ENCODE measurements at regions not wholly inside any gene's neighbourhood (a gene's known extent, or its start where the extent isn't known, plus 50 kb on each side); places are given as distances from the start of the nearest gene placed in this dataset.
"Not testable (repeated sequence)": the region's sequence is repeated elsewhere in the genome, so short reads cannot be mapped to it uniquely, and the experiment has no call there.

DNA sequence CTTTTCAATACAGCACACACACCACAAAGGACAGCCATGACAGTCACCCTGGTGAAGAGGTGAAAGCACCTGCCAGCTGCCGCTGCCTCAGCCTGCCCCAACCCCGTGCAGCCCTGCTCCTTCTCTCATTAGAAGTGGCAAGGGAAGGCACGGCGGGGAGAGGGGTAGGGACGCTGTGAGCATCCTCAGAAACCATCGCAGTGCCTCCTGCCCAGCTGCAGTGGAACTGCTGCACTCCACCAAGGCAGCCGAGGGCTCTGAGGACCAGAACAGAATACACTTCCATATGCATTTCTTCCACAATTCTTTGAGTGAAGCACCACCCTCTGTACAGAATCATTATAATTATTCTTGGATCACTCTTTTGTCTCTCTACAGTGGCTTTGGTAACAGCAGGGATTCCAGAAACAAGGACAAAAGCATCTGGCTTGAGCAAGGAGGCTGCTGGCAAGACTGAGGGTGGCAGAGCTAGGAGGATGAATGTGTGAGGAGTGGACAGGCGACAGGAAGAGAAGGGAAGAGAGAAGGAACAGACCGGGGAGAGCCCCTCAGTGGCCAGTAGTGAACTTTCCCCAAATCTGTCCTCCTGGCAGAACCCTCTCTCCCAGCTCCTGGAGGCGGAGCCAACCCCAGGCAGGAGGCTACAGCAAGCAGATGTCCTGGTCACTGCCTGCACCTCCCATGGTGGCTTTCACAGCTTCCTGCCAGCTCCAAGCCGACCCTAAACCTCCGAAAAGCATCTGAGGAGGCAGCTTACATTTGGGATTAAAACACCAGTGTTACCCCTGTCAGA is 73.2 kb downstream of the MTNR1A start:
- no peak for DNase-seq (ENCODE audit: low spot score)

DNA sequence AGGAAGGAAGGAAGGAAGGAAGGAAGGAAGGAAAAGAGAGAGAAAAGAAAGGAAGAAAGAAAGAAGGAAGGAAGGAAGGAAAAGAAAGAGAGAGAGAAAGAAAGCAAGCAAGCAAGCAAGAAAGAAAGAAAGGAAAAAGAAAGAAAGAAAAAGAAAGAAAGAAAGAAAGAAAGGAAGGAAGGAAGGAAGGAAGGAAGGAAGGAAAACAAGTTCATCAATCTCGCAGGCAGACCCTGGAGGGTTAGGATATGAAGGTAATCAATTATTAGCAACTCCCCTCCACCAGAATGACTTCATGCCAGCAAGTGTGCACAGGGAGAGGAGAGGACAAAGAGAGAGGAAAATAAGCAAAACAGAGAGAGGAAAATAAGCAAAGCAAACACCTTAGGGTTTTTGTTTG is 80.2 kb downstream of the MTNR1A start:
- no peak for DNase-seq (ENCODE audit: low spot score)

DNA sequence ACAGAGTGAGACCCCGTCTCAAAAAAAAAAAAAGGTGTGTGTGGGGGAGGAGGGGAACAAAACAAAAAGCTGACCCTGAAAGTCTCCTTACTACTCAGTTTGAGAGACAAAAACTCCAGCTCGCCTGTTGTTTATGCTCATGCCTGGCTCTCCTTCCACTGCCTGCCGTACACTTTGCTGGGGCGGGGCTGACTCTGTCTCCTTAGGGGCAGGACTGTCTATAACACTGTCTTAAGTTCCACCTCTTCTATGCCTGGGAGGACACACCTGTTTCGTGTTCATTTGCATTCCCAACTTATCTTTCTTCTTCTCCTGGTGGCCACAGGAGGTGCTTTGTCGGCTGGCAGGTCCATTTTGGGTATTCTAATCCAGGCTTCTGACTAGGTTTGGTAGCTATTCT is 81.4 kb downstream of the MTNR1A start:
- no peak for DNase-seq (ENCODE audit: low spot score)

DNA sequence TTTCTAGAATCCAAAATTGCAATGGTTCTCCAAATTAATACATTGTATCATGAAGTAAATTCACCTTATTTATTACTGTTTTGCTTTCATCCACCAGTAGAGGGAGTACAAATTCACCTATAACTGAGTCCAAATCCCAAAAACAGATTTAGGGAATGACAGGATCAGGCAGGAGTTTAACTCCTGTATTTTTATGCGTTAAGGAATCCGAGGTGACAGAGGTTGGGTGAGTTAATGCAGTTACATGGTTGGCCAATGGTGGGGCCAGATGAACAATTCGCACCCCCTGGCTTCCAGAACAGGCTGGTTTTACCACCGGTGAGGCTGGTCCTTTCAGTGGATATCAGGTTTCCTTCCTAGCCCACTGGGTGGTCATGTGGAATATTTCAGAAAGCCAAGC is 82.4 kb downstream of the MTNR1A start:
- DNase-seq (ENCODE audit: low spot score): peak; percentile 37

DNA sequence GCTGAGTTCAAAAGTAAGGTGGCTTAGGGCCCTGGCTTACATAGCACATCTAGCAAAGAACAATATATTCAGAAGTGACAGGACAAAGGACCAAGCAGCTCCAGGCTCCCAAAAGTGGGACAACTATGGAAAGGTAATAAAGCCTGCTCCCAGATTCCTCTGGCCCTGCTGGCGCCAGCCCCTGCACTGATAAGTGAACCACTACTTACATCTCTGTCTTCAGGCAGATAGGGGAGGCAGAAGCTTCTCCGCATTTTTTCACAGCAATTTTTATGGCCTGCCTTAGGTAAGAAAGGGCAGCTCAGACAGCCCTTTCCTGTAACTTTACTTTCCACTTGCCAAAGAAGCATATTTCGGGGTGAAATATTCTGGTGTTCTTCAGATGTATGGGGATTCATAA is 83.9 kb downstream of the MTNR1A start:
- DNase-seq (ENCODE audit: low spot score): no peak

DNA sequence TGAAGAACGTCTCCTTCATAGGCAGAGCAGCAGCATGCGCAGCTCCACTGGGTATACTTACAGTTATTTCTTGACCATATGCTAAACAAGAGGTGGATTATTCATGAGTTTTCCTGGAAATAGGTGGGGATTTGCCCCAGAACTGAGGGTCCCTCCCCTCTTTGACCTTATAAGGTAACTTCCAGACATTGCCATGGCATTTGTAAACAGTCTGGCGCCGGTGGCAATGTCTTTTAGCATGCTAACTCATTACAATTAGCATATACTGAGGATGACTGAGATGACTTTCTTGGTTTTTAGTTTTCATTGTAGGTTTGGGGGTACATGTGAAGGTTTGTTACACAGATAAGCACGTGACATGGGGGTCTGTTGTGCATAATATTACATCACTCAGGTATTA is 97.3 kb downstream of the MTNR1A start:
- DNase-seq (ENCODE audit: low spot score): no peak

DNA sequence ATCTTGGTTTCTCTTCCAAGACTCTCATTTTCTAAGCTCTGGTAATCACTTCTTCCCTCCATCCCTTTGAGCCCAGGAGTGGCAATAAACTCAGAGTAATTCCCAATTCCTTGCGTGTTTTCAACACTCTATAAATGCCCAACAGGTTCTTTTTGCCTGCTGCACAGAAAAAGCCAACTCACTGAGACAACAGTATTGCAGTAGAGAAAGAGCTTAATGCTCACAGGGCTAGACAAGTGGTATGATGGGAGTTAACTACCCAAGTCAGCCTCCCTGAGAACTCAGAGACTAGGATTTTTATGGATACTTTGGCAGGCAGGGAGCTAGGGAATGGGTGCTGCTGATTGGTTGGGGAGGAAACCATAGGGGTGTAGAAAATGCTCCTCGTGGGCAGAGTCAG is 103.4 kb downstream of the MTNR1A start:
- no peak for DNase-seq (ENCODE audit: low spot score)

DNA sequence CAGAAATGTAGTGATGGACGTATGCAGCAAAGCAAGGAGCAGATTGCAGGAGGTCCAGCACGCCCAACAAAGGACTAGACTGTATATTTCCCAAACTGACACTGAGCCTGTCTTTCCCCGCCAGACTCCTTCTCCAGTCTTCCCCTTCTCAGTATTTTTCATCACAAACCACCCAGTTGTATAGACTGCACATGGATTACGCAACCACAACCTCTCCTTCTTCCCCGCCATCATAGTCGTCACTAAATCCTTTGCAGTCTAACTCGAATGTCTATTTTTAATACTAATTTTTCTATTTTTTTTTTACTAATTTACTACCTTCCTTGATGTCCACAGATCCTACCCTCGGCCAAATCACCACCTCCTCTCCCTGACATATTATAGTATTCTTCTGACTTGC is 105.4 kb downstream of the MTNR1A start:
- DNase-seq (ENCODE audit: low spot score): no peak

DNA sequence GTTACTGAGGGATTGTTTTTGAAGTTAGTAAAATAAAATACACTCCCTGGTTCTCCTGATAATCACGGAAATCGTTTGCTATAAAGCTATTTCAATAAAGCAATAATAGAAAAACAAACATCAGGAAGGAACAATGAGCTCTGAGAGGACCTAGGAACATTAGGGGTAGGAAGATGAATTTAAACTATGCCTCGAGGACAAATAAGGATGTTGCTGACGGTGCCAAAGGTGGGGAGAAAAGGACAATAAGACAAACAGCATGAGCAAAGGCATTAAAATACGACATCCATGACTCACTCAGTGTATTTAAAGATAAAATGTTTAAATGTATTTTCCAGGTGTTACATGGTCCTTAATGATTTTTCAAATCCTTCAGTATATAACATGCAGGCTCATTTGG is 110.3 kb downstream of the MTNR1A start:
- DNase-seq (ENCODE audit: low spot score): no peak

DNA sequence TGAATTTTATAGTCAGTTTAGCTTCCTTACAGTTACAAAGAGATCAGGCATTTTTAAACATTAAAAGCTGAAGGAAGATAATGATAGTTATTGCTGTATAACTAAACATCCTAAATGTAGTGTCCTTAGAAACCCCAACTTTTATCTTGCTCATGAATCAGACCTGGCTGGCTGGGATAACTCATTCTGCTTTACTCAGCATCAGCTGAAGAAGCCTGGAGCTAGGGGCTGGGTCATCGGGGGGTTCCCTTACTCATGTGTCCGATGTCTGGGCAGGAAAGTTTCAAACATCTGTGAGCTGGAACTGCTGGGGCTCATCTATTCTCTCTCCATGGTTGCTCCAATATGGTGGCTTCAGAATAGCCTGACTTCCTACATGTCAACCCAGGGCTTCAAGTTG is 113.9 kb downstream of the MTNR1A start:
- DNase-seq (ENCODE audit: low spot score): no peak

DNA sequence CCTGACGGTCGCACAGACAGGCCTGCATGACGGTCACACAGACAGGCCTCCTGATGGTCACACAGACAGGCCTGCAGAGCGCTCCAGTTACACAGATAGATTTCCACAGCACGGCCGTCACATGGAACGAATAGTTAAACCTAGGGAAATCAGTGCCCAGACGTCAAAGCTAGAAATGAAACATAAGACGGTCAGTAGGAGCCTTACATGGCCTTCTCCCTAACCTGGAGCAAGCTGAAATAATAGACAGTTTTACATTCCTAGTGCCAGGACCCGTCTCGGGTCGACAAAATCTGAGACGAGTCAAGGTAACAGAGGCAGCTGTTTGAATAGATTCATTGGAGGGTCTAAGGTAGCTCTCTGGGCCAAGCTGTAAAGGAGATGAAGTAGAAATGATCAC is 126.9 kb downstream of the MTNR1A start:
- DNase-seq (ENCODE audit: low spot score): no peak

DNA sequence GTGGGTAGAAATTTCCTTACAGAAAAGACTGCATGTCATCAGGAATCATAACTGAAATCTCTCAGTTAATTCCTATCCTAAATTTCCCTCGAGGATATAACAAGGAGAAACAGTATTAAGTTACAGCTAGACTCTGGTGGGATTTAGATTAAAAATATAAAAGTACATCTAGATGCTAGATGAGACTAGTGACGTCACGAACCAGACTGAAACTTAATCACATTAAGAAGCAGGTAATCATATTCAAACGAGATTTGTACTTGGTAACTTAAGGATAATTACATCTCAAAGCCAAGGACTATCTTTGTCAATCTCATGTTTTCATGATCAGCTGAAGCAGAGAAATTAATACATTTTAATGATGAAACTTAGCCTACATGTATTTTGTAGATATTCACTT is 130.6 kb downstream of the MTNR1A start:
- no peak for DNase-seq (ENCODE audit: low spot score)

DNA sequence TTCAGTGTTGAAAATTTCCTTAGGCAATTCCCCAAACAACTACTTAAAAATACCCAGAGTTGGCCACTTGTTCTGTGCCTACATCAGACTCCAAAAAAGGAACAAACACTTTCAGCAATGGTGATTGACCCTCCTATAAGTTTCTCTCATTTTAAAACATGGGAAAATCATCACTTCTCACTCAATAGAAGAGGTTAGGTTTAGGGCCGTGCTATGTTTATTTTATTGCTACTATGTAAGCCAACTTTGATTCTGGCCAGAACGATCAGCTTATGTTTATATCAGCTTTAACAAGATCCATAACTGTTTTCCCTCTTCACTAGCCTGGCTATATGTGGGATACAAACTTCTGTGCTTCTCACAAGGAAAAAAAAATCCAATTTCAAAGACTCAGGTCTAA is 133.1 kb downstream of the MTNR1A start:
- no peak for DNase-seq (ENCODE audit: low spot score)

DNA sequence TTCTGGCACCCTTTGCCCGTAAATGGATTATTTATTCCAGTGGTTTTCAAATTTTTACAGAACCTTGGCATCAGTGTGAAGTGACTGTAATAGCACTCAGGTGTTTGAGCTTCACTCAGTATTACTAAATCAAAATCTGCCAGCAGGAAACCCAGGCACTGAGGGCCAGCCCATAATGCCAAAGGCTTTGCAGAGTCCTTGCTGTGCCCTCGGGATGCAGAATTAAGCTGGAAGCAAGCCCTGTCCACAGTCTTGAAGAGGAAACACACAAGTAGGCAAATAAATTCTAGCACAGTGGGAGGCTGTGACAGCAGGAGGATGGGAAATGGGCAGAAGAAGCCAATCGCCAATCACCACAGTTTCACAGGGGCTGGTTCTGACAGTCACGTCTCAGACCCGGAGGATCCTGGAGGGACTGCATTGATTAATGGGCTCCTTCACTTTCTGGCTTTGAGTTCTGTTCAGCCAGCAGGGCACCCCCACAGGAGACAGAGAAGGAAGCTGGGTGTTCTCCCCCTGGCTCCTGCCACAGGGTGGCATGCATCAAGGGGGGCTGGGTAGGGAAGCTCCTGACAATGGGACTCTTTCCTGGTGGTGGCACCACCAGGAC is 138.8 kb downstream of the MTNR1A start:
- no peak for DNase-seq (ENCODE audit: low spot score)

DNA sequence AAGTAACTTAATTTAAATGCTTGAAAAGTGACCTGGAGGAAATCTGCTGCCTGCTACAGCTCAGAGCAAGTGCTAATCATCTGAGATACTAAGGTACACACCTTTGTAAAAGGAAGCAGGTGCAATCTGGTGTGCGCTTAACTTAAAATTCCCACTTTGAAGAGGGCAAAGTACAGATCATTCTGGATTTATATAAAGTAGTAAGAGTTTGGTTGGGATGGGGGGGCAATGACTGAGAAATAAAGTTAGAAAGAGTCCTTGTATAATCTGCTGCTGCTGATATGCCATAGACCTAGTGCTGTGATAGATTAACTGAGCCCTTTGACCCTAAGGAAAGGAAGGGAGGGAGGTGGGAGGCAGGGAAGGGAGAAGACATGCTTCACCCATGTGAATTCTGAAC is 141.0 kb downstream of the MTNR1A start:
- no peak for DNase-seq (ENCODE audit: low spot score)

DNA sequence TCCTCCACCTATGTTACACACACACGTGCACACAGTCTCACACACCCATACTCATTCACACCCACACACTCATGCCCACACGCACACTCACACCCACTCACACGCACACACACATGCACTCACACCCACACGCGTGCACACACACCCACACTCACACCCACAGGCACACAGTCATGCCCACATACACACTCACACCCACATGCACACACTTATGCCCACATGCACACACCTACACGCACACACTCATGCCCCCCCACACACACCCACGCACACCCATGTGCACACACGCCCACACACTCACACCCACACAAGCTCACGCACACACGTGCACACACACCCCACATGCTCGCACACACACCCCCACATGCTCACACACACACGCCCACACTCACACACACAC is 140.0 kb downstream of the F11 start:
- DNase-seq (ENCODE audit: low spot score): no peak

DNA sequence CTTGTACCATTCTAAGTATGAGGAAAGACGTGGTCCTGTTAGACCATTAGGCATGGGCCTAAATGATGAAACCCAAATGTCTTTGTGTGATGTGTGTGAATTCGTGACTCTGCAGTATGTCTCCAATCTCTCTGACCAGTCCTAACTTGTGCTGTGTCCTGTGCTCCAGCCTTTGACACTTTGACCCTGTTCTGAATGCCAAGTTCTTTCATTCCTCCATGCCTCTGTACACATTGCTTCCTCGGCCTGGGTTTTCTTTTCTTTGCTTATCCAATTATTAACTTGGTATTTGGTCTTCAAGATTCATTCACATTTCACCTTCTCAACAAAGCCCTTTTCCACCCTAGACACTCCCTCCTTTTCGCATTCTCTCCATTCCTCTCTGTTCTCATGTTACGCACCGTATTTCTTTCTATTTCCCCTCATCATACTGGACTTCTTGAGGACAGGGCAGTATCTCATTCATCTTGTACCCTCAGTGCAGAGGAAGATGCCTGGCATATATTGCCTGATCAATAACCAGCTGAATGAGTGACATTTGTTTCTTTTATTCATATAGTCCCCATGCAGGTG is 138.7 kb downstream of the F11 start:
- no peak for DNase-seq (ENCODE audit: low spot score)

DNA sequence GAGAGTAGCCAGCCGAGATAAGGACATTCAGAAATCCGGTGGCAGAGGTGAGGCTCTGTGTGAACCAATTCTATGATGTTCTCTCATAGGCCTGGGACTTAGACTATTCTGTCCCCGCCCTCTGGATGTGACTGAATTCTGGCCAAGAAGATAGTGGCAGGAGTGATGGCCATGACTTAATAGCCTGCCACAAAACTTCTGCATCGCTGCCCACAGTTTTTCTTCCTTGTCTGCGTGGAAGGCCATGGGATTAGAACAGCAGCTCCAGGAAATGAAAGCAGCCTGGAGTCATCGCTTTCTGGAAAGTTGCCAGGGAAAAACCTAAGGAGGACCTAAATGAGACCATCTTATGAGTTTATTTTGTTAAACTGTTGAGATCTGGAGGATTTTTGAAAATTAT is 134.7 kb downstream of the F11 start:
- DNase-seq (ENCODE audit: low spot score): no peak

DNA sequence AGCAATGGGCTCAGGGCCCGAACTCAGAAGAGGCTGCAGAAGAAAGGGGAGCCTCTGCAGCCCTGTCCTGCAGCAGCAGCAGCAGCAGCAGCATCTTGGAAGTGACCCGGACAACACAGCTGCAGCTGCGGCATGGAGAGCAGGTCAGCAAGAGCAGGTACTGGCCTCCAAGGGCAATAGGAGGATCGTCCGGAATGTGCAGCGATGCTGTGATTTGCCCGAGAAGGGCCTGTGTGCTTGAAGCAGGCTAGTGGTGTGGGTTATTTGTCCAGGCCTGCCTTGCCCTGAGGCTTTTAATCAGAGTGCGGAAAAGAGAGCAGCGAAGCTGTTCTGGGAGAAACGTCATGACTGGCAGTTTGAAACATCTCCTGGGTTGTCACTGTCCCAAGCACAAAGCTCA is 126.0 kb downstream of the F11 start:
- DNase-seq (ENCODE audit: low spot score): no peak

DNA sequence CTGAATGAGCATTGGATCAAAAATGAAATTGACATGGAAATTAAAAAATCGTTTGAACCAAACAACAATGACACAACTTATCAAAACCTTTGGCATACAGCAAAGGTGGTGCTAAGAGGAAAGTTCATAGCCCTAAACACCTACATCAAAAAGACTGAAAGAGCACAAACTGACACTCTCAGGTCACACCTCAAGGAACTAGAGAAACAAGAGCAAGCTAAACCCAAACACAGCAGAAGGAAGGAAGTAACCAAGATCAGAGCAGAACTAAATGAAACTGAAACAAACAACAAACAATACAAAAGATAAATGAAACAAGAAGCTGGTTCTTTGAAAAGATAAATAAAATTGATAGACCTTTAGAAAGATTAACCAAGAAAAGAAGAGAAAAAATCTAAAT is 118.3 kb downstream of the F11 start:
- not testable (repeated sequence) for DNase-seq (ENCODE audit: low spot score)

DNA sequence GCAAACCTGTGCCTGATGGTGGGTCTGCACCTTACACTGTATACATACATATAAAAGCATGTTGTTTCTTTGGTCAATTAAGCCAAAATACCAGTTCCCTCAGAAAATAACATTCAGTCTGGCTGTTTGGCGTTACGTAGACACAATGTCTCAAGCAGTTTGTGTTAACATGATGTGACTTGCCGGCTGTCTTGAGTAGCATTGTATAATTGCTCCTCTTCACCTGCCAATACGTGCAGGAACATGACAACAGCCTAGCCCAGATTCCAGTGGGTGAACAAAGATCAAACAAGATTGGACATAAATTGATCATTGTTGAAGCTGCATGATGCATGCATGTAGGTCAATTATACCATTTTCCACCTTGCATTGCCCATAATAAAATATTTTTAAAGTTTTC is 102.3 kb downstream of the F11 start:
- no peak for DNase-seq (ENCODE audit: low spot score)

DNA sequence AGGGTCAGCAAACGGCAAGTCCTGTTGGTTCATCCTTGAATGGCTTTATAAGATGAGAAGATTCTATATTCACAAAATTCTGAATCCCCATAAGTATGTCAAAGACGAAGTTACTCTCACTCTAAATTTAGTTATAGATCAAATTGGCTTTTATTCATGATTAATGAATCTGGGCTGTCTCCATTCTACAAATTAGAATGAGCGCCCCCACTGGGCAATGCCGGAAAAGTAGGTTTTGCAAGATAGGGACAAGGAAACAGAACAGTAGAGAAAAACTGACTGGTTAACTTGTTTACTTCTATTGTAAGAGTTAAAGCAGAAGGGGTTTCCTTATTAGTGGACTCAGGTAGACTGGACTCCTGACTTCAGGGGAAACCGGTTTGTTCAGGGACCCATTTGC is 100.3 kb downstream of the F11 start:
- no peak for DNase-seq (ENCODE audit: low spot score)

DNA sequence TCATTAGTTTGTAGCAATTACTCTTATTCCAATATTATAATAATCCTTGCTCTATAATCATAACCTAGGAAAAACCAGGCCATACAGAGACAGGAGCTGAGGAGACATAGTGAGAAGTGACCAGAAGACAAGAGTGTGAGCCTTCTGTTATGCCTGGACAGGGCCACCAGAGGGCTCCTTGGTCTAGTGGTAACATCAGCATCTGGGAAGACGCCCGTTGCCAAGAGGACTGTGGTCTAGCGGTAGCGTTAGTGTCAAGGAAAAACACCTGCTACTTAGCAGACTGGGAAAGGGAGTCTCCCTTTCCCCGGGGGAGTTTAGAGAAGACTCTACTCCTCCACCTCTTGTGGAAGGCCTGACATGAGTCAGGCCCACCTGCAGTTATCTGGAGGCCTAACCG is 97.0 kb downstream of the F11 start:
- DNase-seq (ENCODE audit: low spot score): not testable (repeated sequence)

DNA sequence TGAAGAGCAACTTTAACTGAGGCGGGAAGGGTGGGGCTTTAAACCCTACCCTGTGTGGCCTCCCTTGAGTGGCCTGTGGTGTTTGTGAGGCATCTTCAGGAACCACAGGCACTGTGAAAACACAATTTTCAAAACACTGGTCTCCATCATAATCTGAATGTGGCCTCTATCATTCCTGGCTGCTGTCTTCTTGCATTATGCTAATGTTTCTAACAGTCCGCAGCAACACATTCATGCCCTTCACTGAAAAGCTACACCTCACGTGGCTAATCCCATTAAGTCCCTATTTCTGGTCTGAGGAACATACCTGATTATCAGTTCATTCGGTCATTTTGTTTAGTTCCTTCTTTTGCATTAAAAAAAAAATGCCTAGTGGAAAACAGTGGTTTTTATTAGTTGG is 94.6 kb downstream of the F11 start:
- DNase-seq (ENCODE audit: low spot score): no peak
